ENCODE measurements at regions not wholly inside any gene's neighbourhood (a gene's known extent, or its start where the extent isn't known, plus 50 kb on each side); places are given as distances from the start of the nearest gene placed in this dataset.
A peak's percentile ranks its signal among the peaks of the same experiment; 100 is the strongest.

- intact Hi-C loops (cut with DNase I): no loop called here
- no peak overlapping the region for H3K27ac ChIP-seq
- H3K9me3 ChIP-seq (replicated peaks in 1 of 3): no peaks in the 10 kb centered on the region
- H3K36me3 ChIP-seq (replicated peaks in 1 of 2): no peaks in the 10 kb centered on the region
- no peak overlapping the region for H3K4me3 ChIP-seq
- no peaks in the 10 kb centered on the region for H3K27me3 ChIP-seq
- WGBS, 4 donors: 42 to 59% (median 48%) methylated on average over 2 of the region's 2 CpGs
- no peak for DNase-seq
- TF ChIP-seq, protein P1, sequence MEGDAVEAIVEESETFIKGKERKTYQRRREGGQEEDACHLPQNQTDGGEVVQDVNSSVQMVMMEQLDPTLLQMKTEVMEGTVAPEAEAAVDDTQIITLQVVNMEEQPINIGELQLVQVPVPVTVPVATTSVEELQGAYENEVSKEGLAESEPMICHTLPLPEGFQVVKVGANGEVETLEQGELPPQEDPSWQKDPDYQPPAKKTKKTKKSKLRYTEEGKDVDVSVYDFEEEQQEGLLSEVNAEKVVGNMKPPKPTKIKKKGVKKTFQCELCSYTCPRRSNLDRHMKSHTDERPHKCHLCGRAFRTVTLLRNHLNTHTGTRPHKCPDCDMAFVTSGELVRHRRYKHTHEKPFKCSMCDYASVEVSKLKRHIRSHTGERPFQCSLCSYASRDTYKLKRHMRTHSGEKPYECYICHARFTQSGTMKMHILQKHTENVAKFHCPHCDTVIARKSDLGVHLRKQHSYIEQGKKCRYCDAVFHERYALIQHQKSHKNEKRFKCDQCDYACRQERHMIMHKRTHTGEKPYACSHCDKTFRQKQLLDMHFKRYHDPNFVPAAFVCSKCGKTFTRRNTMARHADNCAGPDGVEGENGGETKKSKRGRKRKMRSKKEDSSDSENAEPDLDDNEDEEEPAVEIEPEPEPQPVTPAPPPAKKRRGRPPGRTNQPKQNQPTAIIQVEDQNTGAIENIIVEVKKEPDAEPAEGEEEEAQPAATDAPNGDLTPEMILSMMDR (IDR thresholded peaks at IDR 0.05): no peak
- TF ChIP-seq POLR2A (IDR thresholded peaks at IDR 0.05): no peak
- H3K4me1 ChIP-seq (replicated peaks in 1 of 2): no peaks in the 10 kb centered on the region
These were observed 161.2 kb upstream of the XIRP2 start for GRCh38 chr2:166727095-166727494.

DNA sequence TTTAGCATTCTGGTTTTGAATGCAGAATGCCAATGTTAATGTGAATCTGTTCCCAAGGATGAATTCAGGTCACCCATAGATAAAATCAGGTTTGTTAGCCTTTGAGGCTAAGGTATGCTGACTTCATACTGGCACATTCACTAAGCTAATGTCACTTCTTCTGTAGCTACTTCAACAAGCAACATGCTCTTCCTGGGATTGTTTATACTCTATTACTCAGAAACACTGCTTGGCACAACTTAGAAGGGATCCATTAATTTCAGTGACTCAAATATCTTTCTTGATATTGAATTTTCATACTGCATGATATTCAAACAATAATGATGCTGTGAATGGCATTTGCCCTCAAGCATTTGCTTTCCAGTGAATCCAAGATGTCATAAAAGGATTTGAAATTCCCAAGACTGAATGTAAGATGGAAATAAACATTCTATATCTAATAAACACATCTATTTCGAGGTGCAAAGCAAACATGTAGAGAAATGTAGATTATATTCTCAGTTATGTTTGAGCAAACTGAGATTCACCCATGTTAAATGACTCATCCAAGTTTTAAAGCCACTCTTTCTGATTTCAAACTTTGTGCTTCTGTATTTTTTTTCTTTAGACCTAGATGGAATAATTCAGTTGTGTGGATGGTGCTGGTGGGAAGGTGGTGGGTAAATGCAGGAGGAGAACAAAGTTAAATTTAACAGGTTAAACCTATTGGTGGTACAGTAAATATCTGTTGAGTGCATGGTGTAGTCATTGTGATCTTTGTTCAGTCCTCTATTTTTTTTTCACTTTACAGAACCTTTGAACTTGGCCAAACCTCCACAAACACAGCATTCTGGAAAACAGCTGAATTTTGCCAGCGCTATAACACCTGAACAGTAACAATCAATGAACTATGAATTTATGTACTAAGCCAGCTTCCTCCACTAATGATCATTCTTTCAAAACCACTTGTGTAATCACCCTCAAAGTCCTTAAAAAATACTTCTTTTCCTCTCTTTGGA, 162.1 kb upstream of the XIRP2 start:
- Histone ChIP-seq H3K4me1 (replicated peaks in 1 of 2) (no peaks in the 10 kb centered on the region), H3K9me3 (replicated peaks in 1 of 3) (no peaks in the 10 kb centered on the region), H3K36me3 (replicated peaks in 1 of 2) (no peaks in the 10 kb centered on the region), H3K27ac (no peak overlapping the region), H3K27me3 (no peaks in the 10 kb centered on the region), H3K4me3 (no peak overlapping the region)
- intact Hi-C loops (cut with DNase I): no loop called here
- 61 to 74% (median 65%) methylated on average over 2 of the region's 2 CpGs for WGBS, 4 donors
- TF ChIP-seq, protein P1 (IDR thresholded peaks at IDR 0.05): no peak
- TF ChIP-seq POLR2A (IDR thresholded peaks at IDR 0.05): no peak
- no peak for DNase-seq

GRCh38 chr2:166716968-166717367, 171.3 kb upstream of the XIRP2 start:
- no peak for TF ChIP-seq POLR2A (IDR thresholded peaks at IDR 0.05)
- TF ChIP-seq, protein P1 (IDR thresholded peaks at IDR 0.05): no peak
- intact Hi-C loops (cut with DNase I): no loop called here
- no peak for DNase-seq

DNA sequence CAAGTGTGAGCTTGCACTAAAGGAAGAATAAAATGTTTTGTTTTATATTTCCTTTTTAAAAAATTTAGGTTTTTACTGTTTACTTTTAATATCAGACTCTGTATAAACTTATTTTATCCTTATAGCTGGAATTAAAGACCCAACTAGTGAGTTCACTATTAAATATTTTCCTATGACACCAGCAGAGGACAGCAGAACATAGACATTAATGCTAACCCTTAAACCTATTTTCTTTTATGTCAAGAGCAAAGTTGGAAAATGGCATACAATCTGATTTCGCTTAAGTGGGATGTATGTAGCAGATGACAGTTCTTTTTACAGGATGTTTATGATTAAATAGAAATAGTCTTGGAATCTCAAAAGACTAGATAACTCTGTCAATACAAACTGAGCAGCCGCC, 188.2 kb upstream of the XIRP2 start:
- H3K27me3 ChIP-seq: no peaks in the 10 kb centered on the region
- TF ChIP-seq, protein P1 (IDR thresholded peaks at IDR 0.05): peak in 2 of 6 experiments; percentile 23 to 29
- no peak for TF ChIP-seq POLR2A (IDR thresholded peaks at IDR 0.05)
- H3K36me3 ChIP-seq (replicated peaks in 1 of 2): no peaks in the 10 kb centered on the region
- H3K9me3 ChIP-seq (replicated peaks in 1 of 3): no peaks in the 10 kb centered on the region
- intact Hi-C loops (cut with DNase I): no loop called here
- 74 to 84% (median 79%) methylated on average over 2 of the region's 2 CpGs for WGBS, 4 donors
- no peak overlapping the region for H3K27ac ChIP-seq
- no peak for DNase-seq
- no peak overlapping the region for H3K4me3 ChIP-seq
- no peaks in the 10 kb centered on the region for H3K4me1 ChIP-seq (replicated peaks in 1 of 2)

More at GRCh38 chr2:166716968-166717367, 171.3 kb upstream of the XIRP2 start:
- Histone ChIP-seq H3K27me3 (no peaks in the 10 kb centered on the region), H3K27ac (no peak overlapping the region), H3K4me1 (replicated peaks in 1 of 2) (no peaks in the 10 kb centered on the region), H3K36me3 (replicated peaks in 1 of 2) (no peaks in the 10 kb centered on the region), H3K9me3 (replicated peaks in 1 of 3) (no peaks in the 10 kb centered on the region), H3K4me3 (no peak overlapping the region)
